ENCODE measurements at regions not wholly inside any gene's neighbourhood (a gene's known extent, or its start where the extent isn't known, plus 50 kb on each side); places are given as distances from the start of the nearest gene placed in this dataset.

GRCh38 chr12:63045020-63045860 lies 105.8 kb downstream of the AVPR1A start (continued):
- TF ChIP-seq YY1 (IDR thresholded peaks at IDR 0.05; ENCODE audit: low read depth), result no peak

GRCh38 chr12:63042646-63043045 lies 107.7 kb upstream of the PPM1H start:
- Histone ChIP-seq H3K79me2 (ENCODE audit: insufficient read depth) (no peaks in the 10 kb centered on the region), H3K9ac (no peak overlapping the region), H2AFZ (ENCODE audit: low read depth) (no peak overlapping the region), H3K27me3 (ENCODE audit: insufficient read depth) (no peaks in the 10 kb centered on the region; the same call in 1 of the 2 replicates), H3K4me2 (no peak overlapping the region), H3K4me3 (ENCODE audit: low read depth in 2 of 2, low read length in 1 of 2) (no peak overlapping the region), H3K9me3 (no peaks in the 10 kb centered on the region), H3K9me2 (no peaks in the 10 kb centered on the region), H3F3A (replicated peaks; ENCODE audit: insufficient read depth) (peaks cover 3% of the 10 kb centered on the region), H3K27ac (ENCODE audit: low read depth in 2 of 2, low read length in 1 of 2) (no peak overlapping the region), H3K36me3 (replicated peaks in 1 of 2; ENCODE audit: control insufficient read depth in 1 of 2, insufficient read depth in 2 of 2, low read length in 1 of 2) (no peaks in the 10 kb centered on the region), H3K4me1 (ENCODE audit: control insufficient read depth in 1 of 2, insufficient read depth in 2 of 2, low read depth in 1 of 2, low read length in 1 of 2) (no peaks in the 10 kb centered on the region), H4K20me1 (ENCODE audit: insufficient read depth) (no peaks in the 10 kb centered on the region)
- no peak for DNase-seq
- WGBS (ENCODE audit: low lambda C conversion rate), result 2% methylated on average over 1 of the region's 1 CpG
- TF ChIP-seq RXRA (IDR thresholded peaks at IDR 0.05; ENCODE audit: borderline replicate concordance, low read depth) (no peak), MEF2A (IDR thresholded peaks at IDR 0.05; ENCODE audit: borderline replicate concordance, low read depth) (no peak), YY1 (IDR thresholded peaks at IDR 0.05; ENCODE audit: low read depth) (no peak), PBX3 (IDR thresholded peaks at IDR 0.05) (no peak), REST (IDR thresholded peaks at IDR 0.05; ENCODE audit: low read depth, low read length) (no peak), NRF1 (IDR thresholded peaks at IDR 0.05; ENCODE audit: low read depth, low read length) (no peak), MAX (IDR thresholded peaks at IDR 0.05; ENCODE audit: low read depth) (no peak), FOSL2 (IDR thresholded peaks at IDR 0.05; ENCODE audit: borderline replicate concordance, low read depth) (no peak), FOXJ3 (CRISPR knock-in tag; IDR thresholded peaks at IDR 0.05) (no peak), MXI1 (IDR thresholded peaks at IDR 0.05; ENCODE audit: low read depth, low read length) (no peak), SMC3 (IDR thresholded peaks at IDR 0.05; ENCODE audit: low read depth, low read length) (no peak), EP300 (IDR thresholded peaks at IDR 0.05; ENCODE audit: borderline replicate concordance in 1 of 2, low read depth in 1 of 2, low read length in 1 of 2) (no peak), GABPA (IDR thresholded peaks at IDR 0.05; ENCODE audit: low read depth) (no peak), NFIC (IDR thresholded peaks at IDR 0.05; ENCODE audit: borderline replicate concordance) (no peak), POLR2AphosphoS5 (IDR thresholded peaks at IDR 0.05; ENCODE audit: low read depth, low read length) (no peak), CTCF (IDR thresholded peaks at IDR 0.05) (no peak), RFX5 (IDR thresholded peaks at IDR 0.05; ENCODE audit: low read length) (no peak), USF2 (IDR thresholded peaks at IDR 0.05; ENCODE audit: borderline replicate concordance, low read depth, low read length) (no peak), CHD2 (IDR thresholded peaks at IDR 0.05; ENCODE audit: low read length, partially characterized antibody) (no peak), ELF1 (IDR thresholded peaks at IDR 0.05) (no peak)
- ChIA-PET POLR2A (no interaction called here), CTCF (no interaction called here)

Data from SK-N-SH (cell line).